WTC11 (cell line): ENCODE measurements at regions not wholly inside any gene's neighbourhood (a gene's known extent, or its start where the extent isn't known, plus 50 kb on each side); places are given as distances from the start of the nearest gene placed in this dataset.

Experiments used
- ATAC-seq: fragments of 200-7000 bp; cut with Tn5 transposase; 2 replicates; pipeline ENCODE4 v1.10.0; 2021; ENCODE audit warnings: mild to moderate bottlenecking, moderate library complexity
- CTCF ChIA-PET: fragments of 300-600 bp; sonication (Branson Sonifier 250); formaldehyde crosslinking; loops from one replicate; lab custom pipeline; 2021; ENCODE audit warnings: antibody characterized with exemption; lab: Charles Lee
- POLR2A ChIA-PET: fragments of 350-600 bp; sonication (Branson Sonifier 250); formaldehyde crosslinking; loops from one replicate; lab custom pipeline; 2021; ENCODE audit warnings: antibody characterized with exemption; lab: Charles Lee
- DNase-seq: peaks from one replicate; pipeline ENCODE4 v3.0.0; 2021; ENCODE audit warnings: low spot score
- H3K27ac Mint-ChIP-seq: 2 replicates; pipeline ENCODE4 v1.8.0; 2021; ENCODE audit warnings: mixed read lengths
- H3K27me3 Mint-ChIP-seq: 2 replicates; pipeline ENCODE4 v1.8.0; 2021; ENCODE audit warnings: low read depth, mild to moderate bottlenecking, moderate library complexity, mixed read lengths
- H3K36me3 Mint-ChIP-seq: 2 replicates; pipeline ENCODE4 v1.8.0; 2021; ENCODE audit warnings: mixed read lengths
- H3K4me1 Mint-ChIP-seq: 2 replicates; pipeline ENCODE4 v1.8.0; 2022; ENCODE audit warnings: mixed read lengths
- H3K4me3 Mint-ChIP-seq: 2 replicates; pipeline ENCODE4 v1.8.0; 2021; ENCODE audit warnings: mild to moderate bottlenecking, moderate library complexity, mixed read lengths
- H3K9me3 Mint-ChIP-seq: 2 replicates; pipeline ENCODE4 v1.8.0; 2021; ENCODE audit warnings: mixed read lengths
- ATF1 ChIP-seq: sonication (generic); formaldehyde crosslinking; IDR thresholded peaks from 2 replicates; pipeline ENCODE4 v1.8.1; 2023; ENCODE audit warnings: mild to moderate bottlenecking, moderate library complexity, missing genetic modification reagents
- ESRRA ChIP-seq: sonication (generic); formaldehyde crosslinking; IDR thresholded peaks from 2 replicates; pipeline ENCODE4 v1.8.1; 2022; ENCODE audit warnings: mild to moderate bottlenecking, missing genetic modification reagents, borderline replicate concordance
- HMGA2 ChIP-seq: fragments of 250-450 bp; sonication (Bioruptor Pico); IDR thresholded peaks from 2 replicates; pipeline ENCODE4 v1.4.0; 2021; ENCODE audit warnings: mild to moderate bottlenecking, moderate library complexity
- NFE2L1 ChIP-seq: sonication (generic); formaldehyde crosslinking; IDR thresholded peaks from 2 replicates; pipeline ENCODE4 v1.8.1; 2023; ENCODE audit warnings: missing genetic modification reagents
- NR2C2 ChIP-seq: sonication (generic); formaldehyde crosslinking; IDR thresholded peaks from 2 replicates; pipeline ENCODE4 v1.8.0; 2022; ENCODE audit warnings: mild to moderate bottlenecking, missing genetic modification reagents
- TP53 ChIP-seq: sonication (generic); formaldehyde crosslinking; IDR thresholded peaks from 2 replicates; pipeline ENCODE4 v1.8.1; 2023; ENCODE audit warnings: mild to moderate bottlenecking, missing genetic modification reagents
- ZNF219 ChIP-seq: sonication (generic); formaldehyde crosslinking; IDR thresholded peaks from 2 replicates; pipeline ENCODE4 v1.8.0; 2023; ENCODE audit warnings: missing genetic modification reagents, mild to moderate bottlenecking, borderline replicate concordance
- ZNF232 ChIP-seq: sonication (generic); formaldehyde crosslinking; IDR thresholded peaks from 2 replicates; pipeline ENCODE4 v1.8.0; 2022; ENCODE audit warnings: mild to moderate bottlenecking, missing genetic modification reagents
- ZNF671 ChIP-seq: fragments of 250-450 bp; sonication (Bioruptor Pico); IDR thresholded peaks from 2 replicates; pipeline ENCODE4 v1.8.0; 2021; ENCODE audit warnings: mild to moderate bottlenecking
- TF ChIP-seq, protein P1 (sequence below): fragments of 250-450 bp; sonication (Bioruptor Pico); IDR thresholded peaks from 2 replicates; pipeline ENCODE4 v1.9.0; 2021; ENCODE audit warnings: mild to moderate bottlenecking
- TF ChIP-seq, protein P2 (sequence below): fragments of 250-450 bp; sonication (Bioruptor Pico); IDR thresholded peaks from 2 replicates; pipeline ENCODE4 v1.9.0; 2021; ENCODE audit warnings: mild to moderate bottlenecking, borderline replicate concordance
- TF ChIP-seq, protein P3 (sequence below): sonication (generic); formaldehyde crosslinking; IDR thresholded peaks from 2 replicates; pipeline ENCODE4 v1.8.1; 2023; ENCODE audit warnings: mild to moderate bottlenecking, missing genetic modification reagents, moderate library complexity
- TF ChIP-seq, protein P4 (sequence below): sonication (generic); formaldehyde crosslinking; IDR thresholded peaks from 2 replicates; pipeline ENCODE4 v1.8.0; 2022; ENCODE audit warnings: mild to moderate bottlenecking, missing genetic modification reagents
- TF ChIP-seq, protein P5 (sequence below): sonication (generic); formaldehyde crosslinking; IDR thresholded peaks from 2 replicates; pipeline ENCODE4 v1.8.1; 2023; ENCODE audit warnings: mild to moderate bottlenecking, missing genetic modification reagents
- TF ChIP-seq, protein P6 (sequence below): fragments of 250-450 bp; sonication (Bioruptor Pico); IDR thresholded peaks from 2 replicates; pipeline ENCODE4 v1.9.0; 2021; ENCODE audit warnings: moderate library complexity, mild to moderate bottlenecking, inconsistent platforms, borderline replicate concordance

DNA sequence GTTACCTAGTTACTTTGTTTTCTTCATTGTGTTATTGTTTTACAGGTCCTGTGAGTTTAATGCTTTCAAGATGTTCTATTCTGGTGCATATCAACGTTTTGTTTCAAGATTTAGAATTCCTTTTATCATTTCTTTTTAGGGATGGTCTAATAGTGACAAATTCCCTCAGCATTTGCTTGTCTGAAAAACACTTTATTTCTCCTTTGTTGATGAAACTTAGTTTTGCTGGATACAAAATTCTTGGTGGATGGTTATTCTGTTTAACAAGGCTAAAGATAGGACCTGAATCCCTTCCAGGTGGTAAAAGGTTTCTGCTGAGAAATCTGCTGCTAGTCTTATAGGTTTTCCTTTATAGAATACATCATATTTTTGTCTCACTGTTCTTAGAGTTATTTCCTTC lies 102.3 kb downstream of the RND3 start:
- Mint-ChIP-seq H3K4me3 (no peak overlapping the region), H3K27me3 (no peaks in the 10 kb centered on the region), H3K36me3 (peaks cover 36% of the 10 kb centered on the region), H3K4me1 (peaks cover 7% of the 10 kb centered on the region), H3K27ac (no peak overlapping the region), H3K9me3 (peaks cover 53% of the 10 kb centered on the region)
- TF ChIP-seq ZNF232 (CRISPR knock-in tag), result no peak
- TF ChIP-seq, protein P1, sequence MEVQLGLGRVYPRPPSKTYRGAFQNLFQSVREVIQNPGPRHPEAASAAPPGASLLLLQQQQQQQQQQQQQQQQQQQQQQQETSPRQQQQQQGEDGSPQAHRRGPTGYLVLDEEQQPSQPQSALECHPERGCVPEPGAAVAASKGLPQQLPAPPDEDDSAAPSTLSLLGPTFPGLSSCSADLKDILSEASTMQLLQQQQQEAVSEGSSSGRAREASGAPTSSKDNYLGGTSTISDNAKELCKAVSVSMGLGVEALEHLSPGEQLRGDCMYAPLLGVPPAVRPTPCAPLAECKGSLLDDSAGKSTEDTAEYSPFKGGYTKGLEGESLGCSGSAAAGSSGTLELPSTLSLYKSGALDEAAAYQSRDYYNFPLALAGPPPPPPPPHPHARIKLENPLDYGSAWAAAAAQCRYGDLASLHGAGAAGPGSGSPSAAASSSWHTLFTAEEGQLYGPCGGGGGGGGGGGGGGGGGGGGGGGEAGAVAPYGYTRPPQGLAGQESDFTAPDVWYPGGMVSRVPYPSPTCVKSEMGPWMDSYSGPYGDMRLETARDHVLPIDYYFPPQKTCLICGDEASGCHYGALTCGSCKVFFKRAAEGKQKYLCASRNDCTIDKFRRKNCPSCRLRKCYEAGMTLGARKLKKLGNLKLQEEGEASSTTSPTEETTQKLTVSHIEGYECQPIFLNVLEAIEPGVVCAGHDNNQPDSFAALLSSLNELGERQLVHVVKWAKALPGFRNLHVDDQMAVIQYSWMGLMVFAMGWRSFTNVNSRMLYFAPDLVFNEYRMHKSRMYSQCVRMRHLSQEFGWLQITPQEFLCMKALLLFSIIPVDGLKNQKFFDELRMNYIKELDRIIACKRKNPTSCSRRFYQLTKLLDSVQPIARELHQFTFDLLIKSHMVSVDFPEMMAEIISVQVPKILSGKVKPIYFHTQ (CRISPR knock-in tag), result no peak
- TF ChIP-seq, protein P2, sequence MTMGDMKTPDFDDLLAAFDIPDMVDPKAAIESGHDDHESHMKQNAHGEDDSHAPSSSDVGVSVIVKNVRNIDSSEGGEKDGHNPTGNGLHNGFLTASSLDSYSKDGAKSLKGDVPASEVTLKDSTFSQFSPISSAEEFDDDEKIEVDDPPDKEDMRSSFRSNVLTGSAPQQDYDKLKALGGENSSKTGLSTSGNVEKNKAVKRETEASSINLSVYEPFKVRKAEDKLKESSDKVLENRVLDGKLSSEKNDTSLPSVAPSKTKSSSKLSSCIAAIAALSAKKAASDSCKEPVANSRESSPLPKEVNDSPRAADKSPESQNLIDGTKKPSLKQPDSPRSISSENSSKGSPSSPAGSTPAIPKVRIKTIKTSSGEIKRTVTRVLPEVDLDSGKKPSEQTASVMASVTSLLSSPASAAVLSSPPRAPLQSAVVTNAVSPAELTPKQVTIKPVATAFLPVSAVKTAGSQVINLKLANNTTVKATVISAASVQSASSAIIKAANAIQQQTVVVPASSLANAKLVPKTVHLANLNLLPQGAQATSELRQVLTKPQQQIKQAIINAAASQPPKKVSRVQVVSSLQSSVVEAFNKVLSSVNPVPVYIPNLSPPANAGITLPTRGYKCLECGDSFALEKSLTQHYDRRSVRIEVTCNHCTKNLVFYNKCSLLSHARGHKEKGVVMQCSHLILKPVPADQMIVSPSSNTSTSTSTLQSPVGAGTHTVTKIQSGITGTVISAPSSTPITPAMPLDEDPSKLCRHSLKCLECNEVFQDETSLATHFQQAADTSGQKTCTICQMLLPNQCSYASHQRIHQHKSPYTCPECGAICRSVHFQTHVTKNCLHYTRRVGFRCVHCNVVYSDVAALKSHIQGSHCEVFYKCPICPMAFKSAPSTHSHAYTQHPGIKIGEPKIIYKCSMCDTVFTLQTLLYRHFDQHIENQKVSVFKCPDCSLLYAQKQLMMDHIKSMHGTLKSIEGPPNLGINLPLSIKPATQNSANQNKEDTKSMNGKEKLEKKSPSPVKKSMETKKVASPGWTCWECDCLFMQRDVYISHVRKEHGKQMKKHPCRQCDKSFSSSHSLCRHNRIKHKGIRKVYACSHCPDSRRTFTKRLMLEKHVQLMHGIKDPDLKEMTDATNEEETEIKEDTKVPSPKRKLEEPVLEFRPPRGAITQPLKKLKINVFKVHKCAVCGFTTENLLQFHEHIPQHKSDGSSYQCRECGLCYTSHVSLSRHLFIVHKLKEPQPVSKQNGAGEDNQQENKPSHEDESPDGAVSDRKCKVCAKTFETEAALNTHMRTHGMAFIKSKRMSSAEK, result no peak
- TF ChIP-seq, protein P3, sequence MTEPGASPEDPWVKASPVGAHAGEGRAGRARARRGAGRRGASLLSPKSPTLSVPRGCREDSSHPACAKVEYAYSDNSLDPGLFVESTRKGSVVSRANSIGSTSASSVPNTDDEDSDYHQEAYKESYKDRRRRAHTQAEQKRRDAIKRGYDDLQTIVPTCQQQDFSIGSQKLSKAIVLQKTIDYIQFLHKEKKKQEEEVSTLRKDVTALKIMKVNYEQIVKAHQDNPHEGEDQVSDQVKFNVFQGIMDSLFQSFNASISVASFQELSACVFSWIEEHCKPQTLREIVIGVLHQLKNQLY (CRISPR knock-in tag), result no peak
- no peak for TF ChIP-seq ESRRA (CRISPR knock-in tag)
- ChIA-PET CTCF (no interaction called here), POLR2A (no interaction called here)
- ATAC-seq (no peak), DNase-seq (no peak)

DNA sequence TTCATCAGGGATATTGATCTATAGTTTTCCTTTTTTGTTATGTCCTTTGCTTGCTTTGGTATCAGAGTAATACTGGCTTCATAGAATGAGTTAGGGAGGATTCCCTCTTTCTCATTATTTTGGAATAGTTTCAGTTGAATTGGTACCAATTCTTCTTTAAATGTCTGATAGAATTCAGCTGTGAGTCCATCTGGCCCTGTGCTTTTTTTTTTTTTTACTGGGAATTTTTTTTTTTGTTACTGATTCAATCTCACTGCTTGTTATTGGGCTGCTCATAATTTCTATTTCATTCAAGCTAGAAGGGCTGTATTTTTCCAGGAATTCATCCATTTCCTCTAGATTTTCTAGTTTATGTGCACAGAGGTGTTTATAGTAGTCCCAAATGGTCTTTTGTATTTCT lies 103.9 kb downstream of the RND3 start:
- Mint-ChIP-seq H3K4me3 (no peak overlapping the region), H3K36me3 (peaks cover 36% of the 10 kb centered on the region), H3K4me1 (peaks cover 5% of the 10 kb centered on the region), H3K9me3 (peaks cover 53% of the 10 kb centered on the region), H3K27ac (no peak overlapping the region), H3K27me3 (no peaks in the 10 kb centered on the region)
- POLR2A ChIA-PET, result no interaction called here
- CTCF ChIA-PET, result interaction anchor here (0.7 kb wide), 1 partner anchor 10 kb away, joined by 3 read pairs; no protein-coding TSS in a partner anchor
- DNase-seq (no peak), ATAC-seq (no peak)
- TF ChIP-seq ZNF232 (CRISPR knock-in tag) (no peak), ZNF219 (CRISPR knock-in tag) (no peak), TP53 (CRISPR knock-in tag) (no peak), HMGA2 (CRISPR knock-in tag) (no peak), NFE2L1 (CRISPR knock-in tag) (no peak), ZNF671 (CRISPR knock-in tag) (no peak), ATF1 (no peak)
- TF ChIP-seq, protein P4, sequence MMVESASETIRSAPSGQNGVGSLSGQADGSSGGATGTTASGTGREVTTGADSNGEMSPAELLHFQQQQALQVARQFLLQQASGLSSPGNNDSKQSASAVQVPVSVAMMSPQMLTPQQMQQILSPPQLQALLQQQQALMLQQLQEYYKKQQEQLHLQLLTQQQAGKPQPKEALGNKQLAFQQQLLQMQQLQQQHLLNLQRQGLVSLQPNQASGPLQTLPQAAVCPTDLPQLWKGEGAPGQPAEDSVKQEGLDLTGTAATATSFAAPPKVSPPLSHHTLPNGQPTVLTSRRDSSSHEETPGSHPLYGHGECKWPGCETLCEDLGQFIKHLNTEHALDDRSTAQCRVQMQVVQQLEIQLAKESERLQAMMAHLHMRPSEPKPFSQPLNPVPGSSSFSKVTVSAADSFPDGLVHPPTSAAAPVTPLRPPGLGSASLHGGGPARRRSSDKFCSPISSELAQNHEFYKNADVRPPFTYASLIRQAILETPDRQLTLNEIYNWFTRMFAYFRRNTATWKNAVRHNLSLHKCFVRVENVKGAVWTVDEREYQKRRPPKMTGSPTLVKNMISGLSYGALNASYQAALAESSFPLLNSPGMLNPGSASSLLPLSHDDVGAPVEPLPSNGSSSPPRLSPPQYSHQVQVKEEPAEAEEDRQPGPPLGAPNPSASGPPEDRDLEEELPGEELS (CRISPR knock-in tag), result no peak

DNA sequence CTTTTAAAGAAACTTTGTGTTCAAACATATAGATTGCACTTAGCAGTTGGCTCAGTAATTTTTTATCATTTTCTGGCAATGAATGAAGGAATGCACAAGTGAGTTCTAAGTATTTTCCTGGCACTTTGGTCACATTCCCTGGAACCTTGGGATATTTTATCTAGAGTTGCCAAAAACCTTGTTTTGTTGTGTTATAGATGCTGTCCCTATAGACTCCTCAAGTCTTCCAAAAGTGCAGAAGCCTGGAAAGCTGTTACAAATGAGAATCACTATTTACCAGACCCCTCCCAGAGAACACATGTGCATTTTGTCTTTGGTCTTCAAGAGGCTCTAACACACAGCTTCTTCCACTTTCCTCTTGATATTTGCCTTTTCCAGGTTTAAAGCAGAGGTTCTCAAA lies 108.3 kb downstream of the RND3 start:
- Mint-ChIP-seq H3K4me1 (peaks cover 24% of the 10 kb centered on the region), H3K36me3 (peaks cover 17% of the 10 kb centered on the region), H3K27ac (no peak overlapping the region)
- no peak for DNase-seq
- no peak for TF ChIP-seq NR2C2 (CRISPR knock-in tag)
- TF ChIP-seq, protein P5, sequence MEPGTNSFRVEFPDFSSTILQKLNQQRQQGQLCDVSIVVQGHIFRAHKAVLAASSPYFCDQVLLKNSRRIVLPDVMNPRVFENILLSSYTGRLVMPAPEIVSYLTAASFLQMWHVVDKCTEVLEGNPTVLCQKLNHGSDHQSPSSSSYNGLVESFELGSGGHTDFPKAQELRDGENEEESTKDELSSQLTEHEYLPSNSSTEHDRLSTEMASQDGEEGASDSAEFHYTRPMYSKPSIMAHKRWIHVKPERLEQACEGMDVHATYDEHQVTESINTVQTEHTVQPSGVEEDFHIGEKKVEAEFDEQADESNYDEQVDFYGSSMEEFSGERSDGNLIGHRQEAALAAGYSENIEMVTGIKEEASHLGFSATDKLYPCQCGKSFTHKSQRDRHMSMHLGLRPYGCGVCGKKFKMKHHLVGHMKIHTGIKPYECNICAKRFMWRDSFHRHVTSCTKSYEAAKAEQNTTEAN (CRISPR knock-in tag), result no peak
- TF ChIP-seq, protein P6, sequence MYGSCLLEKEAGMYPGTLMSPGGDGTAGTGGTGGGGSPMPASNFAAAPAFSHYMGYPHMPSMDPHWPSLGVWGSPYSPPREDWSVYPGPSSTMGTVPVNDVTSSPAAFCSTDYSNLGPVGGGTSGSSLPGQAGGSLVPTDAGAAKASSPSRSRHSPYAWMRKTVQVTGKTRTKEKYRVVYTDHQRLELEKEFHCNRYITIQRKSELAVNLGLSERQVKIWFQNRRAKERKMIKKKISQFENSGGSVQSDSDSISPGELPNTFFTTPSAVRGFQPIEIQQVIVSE, result no peak
- TF ChIP-seq, all 79 proteins: peak for 0
- Mint-ChIP-seq H3K27me3 (no peaks in the 10 kb centered on the region), H3K4me3 (no peak overlapping the region), H3K9me3 (peaks cover 66% of the 10 kb centered on the region)
- no peak for ATAC-seq
- CTCF ChIA-PET, result interaction anchor here (0.6 kb wide), 1 partner anchor 22 kb away, joined by 3 read pairs; no protein-coding TSS in a partner anchor
- POLR2A ChIA-PET, result no interaction called here
